DMS53 treated with DMSO at 0.1 percent for 48 hours (cell line): ENCODE measurements at regions not wholly inside any gene's neighbourhood (a gene's known extent, or its start where the extent isn't known, plus 50 kb on each side); places are given as distances from the start of the nearest gene placed in this dataset.

Source experiments
- DNase-seq: peaks from one replicate; lab custom pipeline; 2025; ENCODE audit not compliant: unreplicated experiment; lab: John Stamatoyannopoulos, UW

DNA sequence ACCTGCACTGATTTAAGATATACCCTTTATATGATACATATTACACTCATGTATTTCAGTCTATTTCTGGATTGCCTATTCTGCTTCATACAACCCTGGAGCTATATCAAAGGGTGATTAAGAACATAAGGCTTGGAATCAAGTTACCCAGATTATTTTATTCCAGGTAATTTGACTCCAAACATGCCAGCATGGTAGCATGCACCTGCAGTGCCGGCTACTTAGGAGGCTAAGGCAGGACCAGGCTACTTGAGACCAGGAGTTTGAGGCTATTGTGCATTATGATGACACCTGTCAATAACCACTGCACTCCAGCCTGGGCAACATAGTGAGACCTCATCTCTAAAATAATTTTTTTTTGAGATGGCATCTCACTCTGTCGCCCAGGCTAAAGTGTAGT is 50.4 kb upstream of the NEO1 start:
- no peak for DNase-seq

DNA sequence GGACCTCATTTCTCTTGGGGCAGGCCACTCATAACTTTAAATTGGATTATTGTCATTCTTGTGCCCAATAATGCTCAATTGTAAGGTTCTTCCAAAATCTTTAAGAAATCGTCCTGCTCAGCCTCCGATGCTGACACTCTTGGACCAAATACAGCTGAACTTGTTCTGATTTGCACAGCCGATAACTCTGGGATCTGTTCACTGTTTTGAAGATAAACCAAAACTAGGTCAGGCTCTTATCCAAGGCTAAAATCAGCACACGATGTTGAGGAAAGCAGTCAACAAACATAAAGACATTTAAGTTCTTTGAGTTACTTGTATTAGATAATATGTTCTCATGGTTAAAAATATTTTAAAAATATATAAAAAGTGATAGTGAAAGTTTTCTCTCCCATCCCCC is 52.0 kb upstream of the NEO1 start:
- DNase-seq = no peak

DNA sequence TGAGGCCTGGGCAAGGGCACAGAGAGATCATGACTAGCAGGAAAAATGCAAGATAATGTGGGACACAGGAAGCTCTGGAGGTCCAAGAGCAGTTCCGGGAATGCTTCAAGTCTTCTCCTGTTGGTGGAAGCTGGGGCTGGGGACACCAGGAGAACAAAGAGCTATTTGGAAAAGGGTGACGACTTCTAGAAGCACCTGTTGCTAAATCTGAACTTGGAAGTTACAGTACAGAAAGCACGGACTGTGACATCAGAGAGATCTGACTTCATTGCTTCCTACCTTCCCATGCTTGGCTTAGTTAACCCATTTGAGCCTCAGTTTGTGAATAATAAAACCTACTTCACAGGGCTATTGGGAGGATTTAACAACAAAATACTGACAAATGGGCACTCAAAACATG is 52.7 kb upstream of the NEO1 start:
- DNase-seq = no peak

DNA sequence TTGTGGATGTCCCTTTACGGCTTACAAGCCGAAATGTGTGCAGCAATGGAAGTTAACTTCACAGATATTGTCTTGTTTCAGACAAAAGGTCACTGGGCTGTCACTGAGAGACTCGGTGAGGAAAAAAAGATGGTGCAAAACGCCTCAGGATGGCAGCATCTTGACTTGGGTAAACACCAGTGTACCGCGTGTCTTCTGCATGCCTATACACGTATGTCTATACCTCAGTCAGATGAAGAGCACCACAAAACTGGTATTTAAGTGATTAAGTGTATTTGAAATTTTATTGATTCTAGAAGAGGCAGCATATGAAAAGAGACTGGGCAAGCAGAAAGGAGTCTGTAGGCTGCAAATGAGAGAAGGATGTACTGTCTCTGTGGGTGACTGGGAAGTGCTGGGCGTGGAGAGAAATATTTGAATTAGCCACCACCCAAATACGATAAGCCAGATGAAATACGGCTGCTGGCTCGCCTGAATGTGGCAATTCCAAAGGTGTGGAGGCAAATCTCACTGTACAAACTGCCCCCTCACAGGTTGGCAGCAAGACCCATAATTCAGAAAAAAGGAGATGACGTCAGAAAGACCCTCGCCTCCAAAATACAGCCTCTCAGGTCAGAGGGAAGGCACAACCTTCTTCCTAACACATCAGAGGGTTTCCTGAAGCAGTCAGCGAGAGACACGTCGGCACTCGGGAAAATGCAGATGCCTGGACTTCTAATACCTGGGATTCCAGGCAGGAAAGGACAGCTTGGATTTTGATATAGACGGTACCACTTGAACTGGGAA is 53.4 kb upstream of the NEO1 start:
- DNase-seq = no peak

DNA sequence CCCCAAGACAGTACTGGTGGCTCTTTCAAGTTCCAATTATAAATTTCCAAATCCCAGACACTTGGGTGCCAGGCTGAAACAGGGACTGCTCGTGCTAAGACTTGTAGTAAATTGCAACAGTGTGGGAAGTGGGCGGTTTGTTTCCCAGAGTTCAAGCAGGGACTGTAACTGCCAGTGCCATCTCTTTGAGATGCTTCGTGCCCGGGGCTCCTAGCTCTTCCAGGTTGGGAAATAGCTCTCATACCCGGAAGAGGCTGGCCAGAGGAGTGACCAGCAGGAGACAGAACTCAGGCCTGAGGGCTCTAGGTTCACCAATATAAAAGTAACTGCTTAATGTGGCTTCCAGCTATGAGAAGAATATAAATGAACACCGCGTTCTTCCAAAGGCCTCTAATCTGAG is 54.0 kb upstream of the NEO1 start:
- DNase-seq = no peak

DNA sequence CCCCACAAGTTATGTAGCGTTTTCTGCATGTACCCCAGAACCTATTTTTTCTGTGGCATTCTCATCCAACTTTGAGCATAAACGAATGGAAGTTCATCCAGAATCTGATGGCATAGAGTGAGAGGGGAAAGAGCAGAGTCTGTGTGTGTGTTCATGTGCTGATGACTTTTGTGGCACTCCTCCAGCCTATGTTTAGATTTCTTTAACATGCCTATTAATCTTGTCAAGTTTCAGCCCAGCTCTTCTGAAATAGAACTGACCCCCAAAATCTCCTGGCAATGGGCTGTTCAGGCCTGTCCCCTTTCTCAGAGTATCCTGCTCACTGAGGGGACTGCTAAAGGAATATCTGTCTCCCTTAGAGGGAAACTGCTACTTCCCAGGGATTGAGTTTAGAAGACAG is 56.4 kb upstream of the NEO1 start:
- no peak for DNase-seq

DNA sequence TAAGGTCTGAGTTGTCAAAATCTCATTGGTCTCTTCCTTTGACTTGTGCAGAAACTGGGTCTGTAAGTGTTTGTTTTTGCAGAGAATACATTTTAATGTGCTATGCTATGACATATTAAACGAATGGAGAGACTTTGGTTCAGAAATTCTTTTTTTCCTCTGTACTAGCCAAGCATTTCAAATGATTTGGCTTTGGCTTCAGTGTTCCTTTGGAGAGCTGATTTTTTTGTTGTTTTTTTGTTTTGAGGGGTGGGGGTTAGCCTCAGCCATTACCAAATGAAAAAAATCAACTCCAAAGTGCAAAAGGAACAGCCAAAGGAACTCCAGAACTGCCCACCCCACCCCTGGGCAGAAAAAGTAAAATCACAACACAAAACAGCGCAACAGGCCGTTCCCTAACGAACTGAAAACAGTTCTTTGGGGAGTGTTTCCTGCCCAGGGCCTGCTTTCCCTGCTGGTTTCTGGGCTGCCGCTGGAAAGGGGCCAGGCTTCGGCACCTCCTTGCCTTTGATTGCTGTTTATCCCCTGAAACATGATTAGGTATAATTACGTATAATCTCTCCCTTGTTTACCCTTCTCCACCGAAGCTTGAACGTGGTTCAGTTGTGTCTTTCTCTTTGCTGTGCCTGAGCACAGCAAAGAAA is 57.6 kb upstream of the NEO1 start:
- DNase-seq = no peak

DNA sequence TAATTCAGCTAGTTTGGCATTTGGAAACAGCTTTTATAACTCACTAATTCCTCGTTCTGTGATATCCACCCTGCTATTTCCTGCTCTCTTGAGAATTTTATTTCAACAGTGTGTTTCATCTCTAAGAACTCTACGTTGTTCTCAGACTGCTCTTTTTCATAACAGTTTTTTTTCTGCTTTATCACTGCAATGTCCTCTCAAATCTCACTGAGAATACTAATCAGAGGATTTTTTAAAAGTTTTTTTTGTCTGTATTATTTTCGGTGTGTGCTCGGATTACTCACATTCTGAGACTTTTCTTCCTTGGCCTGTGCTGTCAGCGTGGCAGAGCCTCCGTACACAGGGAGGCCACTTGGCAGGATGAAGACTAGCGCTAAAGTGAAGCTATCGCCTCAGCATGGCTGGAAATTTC is 59.4 kb upstream of the NEO1 start:
- no peak for DNase-seq

DNA sequence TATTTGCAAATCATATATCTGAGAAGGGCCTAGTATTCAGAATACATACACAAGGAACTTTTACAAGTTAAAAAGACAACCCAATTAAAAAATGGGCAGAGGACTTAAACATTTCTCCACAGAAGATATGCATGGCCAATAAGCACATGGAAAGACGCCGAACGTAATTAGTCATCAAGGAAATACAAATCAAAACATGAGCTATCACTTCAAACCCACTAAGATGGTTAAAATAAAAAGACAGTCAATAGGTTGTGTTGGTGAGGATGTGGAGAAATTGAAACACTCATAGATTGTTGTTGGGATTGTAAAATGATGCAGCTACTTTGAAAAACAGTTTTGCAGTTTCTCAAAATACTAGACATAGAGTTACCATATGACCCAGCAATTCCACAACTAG is 61.2 kb upstream of the NEO1 start:
- no peak for DNase-seq

DNA sequence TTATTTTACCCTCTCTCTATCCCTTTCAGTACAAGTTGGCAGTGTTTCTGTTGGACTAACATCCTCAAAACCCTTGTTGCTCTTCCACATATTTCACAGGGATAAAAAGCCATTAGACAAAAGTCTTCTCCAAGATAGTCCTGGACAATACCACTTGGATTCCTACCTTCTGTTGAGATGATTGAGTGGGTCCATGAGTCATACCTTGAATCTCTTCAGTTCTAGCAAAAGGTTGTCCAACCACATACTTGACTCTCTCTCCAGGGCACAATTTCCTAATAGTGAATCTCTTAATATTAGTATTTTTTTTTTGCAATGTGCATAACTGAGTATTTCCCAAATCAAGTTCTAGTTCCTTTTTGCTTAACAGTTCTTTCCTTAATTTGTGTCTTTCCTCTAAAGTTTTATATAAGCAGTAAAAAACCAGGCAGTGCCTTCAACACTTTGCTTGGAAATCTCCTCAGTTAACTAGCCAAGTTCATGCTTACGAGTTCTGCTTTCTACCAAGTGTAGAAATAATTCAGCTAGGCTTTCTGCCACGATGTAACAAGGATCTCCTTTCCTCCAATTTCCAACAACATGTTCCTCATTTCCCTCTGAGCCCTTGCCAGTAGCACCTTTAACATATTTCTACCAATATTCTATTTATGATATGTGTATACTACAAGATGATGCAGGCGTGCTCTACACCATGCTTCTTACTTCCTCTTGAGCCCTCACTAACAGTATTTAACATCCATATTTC is 68.3 kb upstream of the NEO1 start:
- no peak for DNase-seq

DNA sequence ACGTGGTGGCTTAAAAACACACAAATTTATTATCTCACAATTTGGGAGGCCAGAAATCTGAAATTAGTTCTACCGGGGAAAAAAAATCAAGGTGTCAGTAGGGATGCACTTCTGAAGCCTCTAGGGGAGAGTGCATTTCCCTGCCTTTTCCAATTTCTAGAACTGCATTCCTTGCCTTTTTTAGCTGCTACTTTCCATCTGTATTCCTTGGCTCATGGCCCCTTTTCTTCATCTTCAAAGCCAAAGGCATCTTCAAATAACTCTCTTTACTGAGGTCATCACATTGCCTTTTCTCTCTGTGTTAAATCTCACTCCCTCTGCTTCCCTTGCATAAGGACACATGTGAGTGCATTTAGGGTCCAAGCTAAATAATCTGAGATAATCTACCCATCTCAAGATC is 69.5 kb upstream of the NEO1 start:
- no peak for DNase-seq

DNA sequence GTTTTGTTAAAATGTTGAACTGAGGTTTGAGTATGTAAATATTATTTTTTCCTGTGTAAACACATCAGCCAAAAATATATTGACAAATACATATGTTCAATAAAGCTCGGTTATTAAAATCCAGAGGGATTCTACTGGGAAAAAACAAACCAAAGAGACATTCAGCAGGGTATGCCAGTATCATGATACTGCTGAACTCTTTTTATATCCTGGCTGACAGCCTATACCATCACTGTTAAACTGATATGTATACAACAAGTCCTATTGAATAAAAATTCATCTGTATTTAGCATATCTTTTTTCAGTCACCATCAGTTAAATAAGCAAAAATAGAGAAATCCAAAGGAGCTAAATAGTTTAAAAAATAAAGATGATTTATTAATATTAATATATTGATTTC is 71.6 kb upstream of the NEO1 start:
- no peak for DNase-seq

DNA sequence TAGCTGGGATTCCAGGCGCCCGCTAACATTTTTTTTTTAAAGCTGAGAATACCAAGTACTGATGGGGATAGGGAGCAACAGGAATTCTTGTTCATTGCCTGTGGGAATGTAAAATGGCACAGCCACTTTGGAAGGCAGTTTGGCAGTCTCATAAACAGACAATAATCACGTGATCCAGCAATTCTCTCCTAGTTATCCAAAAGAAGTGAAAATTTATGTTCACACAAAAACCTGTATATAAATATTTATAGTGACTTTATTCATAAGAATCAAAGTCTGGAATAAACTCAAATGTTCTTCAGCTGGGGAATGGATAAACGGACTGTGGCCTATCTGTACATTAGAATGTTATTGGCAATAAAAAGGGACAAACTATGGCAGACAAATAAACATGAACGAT is 72.5 kb upstream of the NEO1 start:
- DNase-seq = no peak

DNA sequence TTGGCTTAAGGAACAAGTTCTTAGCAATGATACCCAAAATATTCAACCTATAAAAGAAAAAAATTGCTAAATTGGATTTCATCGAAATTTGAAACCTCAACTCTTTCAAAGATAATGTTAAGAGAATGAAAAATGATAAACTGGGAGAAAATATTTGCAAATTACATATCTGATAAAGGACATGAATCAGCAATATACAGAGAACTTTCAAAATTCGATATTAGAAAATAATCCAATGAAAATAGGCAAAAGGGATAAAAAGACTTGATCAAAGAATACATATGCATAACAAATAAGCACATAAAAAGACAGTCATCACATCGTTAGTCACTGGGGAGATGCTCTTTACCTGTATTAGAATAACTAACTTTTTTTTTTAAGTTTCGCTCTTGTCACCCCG is 73.0 kb upstream of the NEO1 start:
- no peak for DNase-seq

DNA sequence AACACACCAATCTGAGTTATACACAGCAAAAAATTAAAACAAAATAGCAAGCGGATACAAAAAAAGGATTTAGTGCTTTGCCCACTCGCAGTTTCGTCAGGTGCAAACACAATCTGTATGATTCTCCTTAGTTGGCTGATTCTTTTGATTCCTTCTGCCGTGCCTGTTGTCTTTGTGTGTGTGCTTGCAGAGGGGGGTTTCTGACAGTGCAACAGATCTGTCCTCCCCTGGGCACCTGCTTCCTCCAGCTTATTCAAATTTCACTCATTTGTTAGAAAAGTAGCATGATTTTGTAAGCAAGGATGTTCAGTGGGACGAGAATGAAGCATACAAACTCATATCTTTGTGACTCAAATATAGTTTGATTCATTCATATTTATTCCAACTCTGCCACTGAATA is 74.0 kb upstream of the NEO1 start:
- no peak for DNase-seq

DNA sequence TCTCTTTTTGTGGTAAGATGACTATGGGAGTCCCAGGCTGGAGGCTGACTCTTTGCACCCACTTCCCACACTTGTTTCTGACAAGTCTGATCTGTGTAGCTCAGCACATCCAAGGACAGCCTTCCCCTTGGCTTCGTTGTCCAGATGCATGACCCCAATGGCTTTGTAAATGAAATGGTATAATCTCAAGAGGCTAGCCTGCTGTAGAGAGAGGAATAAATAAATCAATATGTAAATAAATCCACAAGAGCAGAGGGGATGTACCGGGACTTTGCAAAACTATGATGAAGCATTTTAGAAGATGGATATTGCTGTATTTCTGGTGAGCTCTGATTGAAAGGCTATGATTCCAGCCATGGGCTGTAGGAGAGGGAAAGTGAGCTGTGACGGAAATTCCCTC is 79.9 kb upstream of the NEO1 start:
- DNase-seq = no peak

DNA sequence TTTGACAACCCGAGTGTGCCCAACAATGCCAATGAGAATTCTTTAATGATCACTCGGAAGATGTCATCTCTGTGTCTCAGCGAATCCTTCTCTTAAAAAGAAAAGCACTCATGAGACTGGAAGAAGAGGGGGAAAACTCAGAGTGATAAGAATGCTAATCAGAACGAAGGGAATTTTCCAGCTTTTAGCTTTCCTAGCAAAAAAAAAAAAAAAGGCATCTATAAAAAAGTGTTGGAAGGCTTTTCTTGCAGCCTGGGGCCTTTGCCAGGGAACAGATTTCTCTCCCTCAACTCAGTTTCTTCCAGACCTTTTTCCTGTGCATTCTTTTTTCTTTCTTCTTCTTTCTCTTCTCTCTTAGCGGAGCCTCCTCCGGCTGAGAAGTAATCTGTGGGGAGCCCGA is 80.5 kb upstream of the NEO1 start:
- DNase-seq = no peak

DNA sequence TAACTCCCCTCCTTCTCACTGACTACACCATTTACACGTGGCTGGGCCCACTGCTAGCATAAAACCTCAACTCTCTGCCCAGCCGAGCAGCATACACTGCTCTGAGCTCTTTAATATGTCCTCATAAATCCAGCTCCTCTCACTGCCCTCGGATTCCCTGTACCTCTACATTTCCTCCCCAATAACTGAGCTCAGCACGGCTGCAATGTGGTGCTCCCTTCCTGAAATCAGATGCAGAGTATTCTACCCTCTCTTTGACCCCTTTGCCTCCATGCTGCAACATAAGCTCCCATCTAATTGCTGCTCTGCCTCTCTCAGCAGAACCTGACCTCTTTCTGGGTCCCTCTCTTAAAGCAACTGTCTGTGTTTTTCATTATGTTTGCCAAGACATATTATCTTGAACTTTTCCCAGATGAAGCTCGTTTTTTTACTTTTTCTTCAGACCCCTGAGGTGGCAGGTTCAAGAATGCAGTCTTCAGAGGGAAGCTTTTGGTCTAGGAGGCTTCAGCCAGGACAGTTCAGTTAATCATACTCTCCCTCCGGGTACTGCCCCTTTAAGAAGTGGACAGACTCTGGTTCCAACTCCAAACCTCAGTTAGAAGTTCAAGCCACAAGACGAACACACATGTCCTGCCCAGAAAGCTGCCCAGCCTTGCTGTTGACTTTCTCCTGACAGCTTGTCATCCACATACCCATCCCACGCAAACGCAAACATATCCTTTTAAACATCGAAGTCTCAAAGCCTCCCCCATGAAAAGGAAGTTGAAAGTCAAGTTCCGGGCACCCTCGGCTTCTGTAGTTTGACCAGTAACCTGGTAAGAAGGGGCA is 81.1 kb upstream of the NEO1 start:
- no peak for DNase-seq

DNA sequence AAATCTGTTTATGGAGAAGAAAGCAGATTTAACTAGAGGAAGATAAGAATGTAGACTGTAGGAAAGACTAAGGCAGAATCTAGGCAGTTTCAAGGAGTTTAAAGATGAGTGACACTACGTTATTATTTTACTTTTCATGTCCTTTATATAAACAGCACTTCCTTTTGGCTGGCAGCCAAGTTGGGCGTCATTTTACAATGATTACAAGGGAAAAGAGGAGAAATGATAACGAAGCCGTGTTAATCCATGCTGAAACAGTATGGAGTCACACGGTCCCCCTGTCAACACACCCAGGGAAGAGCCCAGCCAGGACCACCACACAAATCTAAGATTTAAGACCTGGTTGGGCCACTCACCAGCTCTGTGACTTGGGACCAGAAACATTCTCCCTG is 83.7 kb upstream of the NEO1 start:
- DNase-seq = peak; percentile 25

DNA sequence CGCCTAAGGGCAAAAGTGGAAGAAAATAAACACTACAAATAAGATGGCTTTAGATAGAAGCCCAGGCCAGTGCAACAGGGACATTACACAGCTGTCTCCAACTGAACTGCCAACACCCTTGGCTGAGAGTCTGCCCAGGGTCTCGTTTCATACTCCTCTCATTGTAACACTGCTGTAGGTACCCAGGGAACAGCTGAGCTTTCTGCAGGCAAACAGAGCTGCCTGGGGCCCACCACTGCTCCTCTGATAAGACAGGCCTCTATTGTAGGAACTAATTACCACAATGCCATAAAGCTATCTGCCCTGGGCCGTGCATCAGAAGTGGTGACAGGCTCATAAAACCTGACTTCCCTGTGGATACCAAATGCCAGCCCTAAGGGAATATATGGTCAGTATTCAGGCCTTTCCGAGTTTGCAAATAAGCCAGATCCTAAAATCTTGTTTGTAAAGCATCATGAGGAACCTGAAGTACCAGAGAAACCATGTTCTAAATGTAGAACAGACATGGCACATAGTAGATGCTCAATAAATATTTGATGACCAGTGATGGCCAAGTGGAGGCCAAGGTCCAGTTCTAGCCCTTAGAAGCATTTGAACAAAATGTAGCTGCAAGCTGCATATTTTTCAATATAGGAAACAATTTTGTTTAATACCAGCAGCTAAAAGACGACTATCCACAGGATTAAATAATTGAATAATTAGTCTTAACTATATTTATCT is 84.3 kb upstream of the NEO1 start:
- no peak for DNase-seq

DNA sequence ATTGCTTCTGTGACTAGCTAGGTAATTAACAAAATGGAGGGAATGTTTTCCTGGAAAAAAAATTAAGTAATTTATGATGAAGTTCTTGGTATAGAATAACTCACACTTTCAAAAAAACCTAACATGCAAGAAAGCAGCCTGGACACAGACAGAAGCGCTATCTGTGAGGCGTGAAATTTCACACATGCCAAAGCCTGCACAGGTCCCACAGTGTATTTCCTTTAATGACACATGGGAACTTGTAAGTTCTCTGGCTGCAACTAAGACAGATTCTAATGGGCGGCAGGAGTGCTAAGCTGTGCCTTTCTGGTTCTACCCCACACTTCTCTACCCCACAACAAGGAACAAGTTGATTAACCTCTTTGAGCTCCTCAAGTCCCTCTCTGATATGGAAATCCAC is 84.9 kb upstream of the NEO1 start:
- no peak for DNase-seq
